DOHH2 (cell line): ENCODE measurements at regions not wholly inside any gene's neighbourhood (a gene's known extent, or its start where the extent isn't known, plus 50 kb on each side); places are given as distances from the start of the nearest gene placed in this dataset.

Experiments
- H3F3A ChIP-seq: fragments of 200-600 bp; sonication (generic), shearing (Covaris generic); 2 replicates; pipeline ENCODE4 v1.6.0; 2016; ENCODE audit warnings: antibody characterized with exemption, mild to moderate bottlenecking; ENCODE audit not compliant: control insufficient read depth, insufficient read depth
- H3K27ac ChIP-seq: fragments of 200-600 bp; sonication (generic); 2 replicates; pipeline ENCODE4 v1.5.1; 2014; ENCODE audit warnings: low read depth, mild to moderate bottlenecking, low read length, moderate library complexity
- H3K27me3 ChIP-seq: fragments of 200-600 bp; sonication (generic); 2 replicates; pipeline ENCODE4 v1.6.1; 2014; ENCODE audit warnings: mild to moderate bottlenecking, low read length, mixed read lengths; ENCODE audit not compliant: control insufficient read depth
- H3K36me3 ChIP-seq: fragments of 200-600 bp; sonication (generic); 2 replicates; pipeline ENCODE4 v1.6.1; 2014; ENCODE audit warnings: mild to moderate bottlenecking, low read length, moderate library complexity, mixed read lengths; ENCODE audit not compliant: control insufficient read depth
- H3K4me1 ChIP-seq: fragments of 200-600 bp; sonication (generic); 2 replicates; pipeline ENCODE4 v1.6.1; 2014; ENCODE audit warnings: mild to moderate bottlenecking, low read length, mixed read lengths; ENCODE audit not compliant: control insufficient read depth
- H3K4me2 ChIP-seq: fragments of 200-600 bp; sonication (generic); 2 replicates; pipeline ENCODE4 v1.6.0; 2014; ENCODE audit warnings: mild to moderate bottlenecking, low read length, moderate library complexity
- H3K4me3 ChIP-seq: fragments of 200-600 bp; sonication (generic); 2 replicates; pipeline ENCODE4 v1.5.1; 2014; ENCODE audit warnings: mild to moderate bottlenecking, low read length, mixed read lengths
- H3K79me2 ChIP-seq: fragments of 200-600 bp; sonication (generic); 2 replicates; pipeline ENCODE4 v1.6.1; 2014; ENCODE audit warnings: mild to moderate bottlenecking, low read length, mixed read lengths; ENCODE audit not compliant: control insufficient read depth
- H3K9me2 ChIP-seq: fragments of 200-600 bp; sonication (generic); replicated peaks from 2 replicates; pipeline ENCODE4 v1.6.1; 2014; ENCODE audit warnings: mild to moderate bottlenecking, low read length, mixed read lengths; ENCODE audit not compliant: control insufficient read depth
- H3K9me3 ChIP-seq: fragments of 200-600 bp; sonication (generic); 2 replicates; pipeline ENCODE4 v1.6.1; 2014; ENCODE audit warnings: antibody characterized with exemption, low read length, mixed read lengths; ENCODE audit not compliant: control insufficient read depth, insufficient read depth
- H4K20me1 ChIP-seq: fragments of 200-600 bp; sonication (generic); 2 replicates; pipeline ENCODE4 v1.6.0; 2014; ENCODE audit warnings: low read depth, mild to moderate bottlenecking, antibody characterized with exemption, low read length, moderate library complexity; ENCODE audit not compliant: control insufficient read depth, insufficient read depth
- EZH2phosphoT487 ChIP-seq: fragments of 200-600 bp; sonication (generic); IDR thresholded peaks from 2 replicates; pipeline ENCODE4 v1.6.1; 2017; ENCODE audit warnings: borderline replicate concordance, mild to moderate bottlenecking, antibody characterized with exemption, low read length, moderate library complexity, mixed read lengths
- TF ChIP-seq, protein P1 (sequence below): fragments of 200-600 bp; sonication (generic); IDR thresholded peaks from one replicate; pipeline ENCODE4 v1.5.1; 2014; ENCODE audit warnings: antibody characterized with exemption, mild to moderate bottlenecking, low read depth, low read length; ENCODE audit not compliant: poor library complexity, severe bottlenecking

DNA sequence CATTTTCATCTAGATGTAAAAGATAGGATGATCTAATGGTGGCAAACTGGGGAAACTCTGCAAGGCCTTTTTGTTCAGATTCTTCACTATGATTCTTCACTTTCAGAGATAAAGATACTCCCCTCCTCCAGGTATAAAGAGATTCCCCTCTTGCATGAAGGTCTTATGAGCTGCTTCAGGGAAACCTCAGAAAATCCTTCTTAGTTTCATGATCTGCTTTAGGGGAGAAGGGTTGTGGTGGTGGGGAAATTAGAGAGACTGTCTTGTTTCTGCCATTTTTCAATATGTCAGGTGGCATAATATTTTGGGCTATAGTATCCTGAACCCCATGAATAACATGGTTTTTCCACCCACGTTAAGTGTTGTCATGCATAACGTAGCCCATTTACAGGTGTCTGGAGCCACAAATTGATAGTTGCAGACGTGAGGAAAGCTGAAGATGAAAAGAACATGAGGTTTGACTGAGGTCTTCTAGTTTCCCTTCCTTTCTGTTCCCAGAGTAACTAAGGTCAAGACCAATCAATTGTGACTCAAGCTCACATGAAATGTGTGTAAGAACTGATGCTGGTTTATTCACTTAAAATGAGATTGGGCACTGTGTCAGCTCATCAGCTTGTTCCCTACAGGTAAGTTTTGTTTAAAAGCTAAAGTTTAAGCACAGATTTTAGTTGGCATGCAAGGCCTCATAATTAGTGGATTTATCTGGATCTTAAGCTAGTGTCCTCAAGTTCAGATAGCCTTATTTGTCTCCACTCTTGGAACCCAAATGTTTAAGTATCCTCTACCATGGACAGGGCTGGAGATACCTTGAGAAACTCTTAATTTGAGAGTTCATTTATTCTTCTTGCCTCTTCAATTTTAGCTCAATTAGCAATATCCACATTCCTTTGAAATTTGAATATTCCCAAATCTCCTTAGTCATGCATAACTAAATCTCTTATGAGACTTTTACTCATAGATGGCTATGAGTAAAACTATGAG, 304.5 kb upstream of the FANCL start:
- TF ChIP-seq EZH2phosphoT487, result no peak
- TF ChIP-seq, protein P1, sequence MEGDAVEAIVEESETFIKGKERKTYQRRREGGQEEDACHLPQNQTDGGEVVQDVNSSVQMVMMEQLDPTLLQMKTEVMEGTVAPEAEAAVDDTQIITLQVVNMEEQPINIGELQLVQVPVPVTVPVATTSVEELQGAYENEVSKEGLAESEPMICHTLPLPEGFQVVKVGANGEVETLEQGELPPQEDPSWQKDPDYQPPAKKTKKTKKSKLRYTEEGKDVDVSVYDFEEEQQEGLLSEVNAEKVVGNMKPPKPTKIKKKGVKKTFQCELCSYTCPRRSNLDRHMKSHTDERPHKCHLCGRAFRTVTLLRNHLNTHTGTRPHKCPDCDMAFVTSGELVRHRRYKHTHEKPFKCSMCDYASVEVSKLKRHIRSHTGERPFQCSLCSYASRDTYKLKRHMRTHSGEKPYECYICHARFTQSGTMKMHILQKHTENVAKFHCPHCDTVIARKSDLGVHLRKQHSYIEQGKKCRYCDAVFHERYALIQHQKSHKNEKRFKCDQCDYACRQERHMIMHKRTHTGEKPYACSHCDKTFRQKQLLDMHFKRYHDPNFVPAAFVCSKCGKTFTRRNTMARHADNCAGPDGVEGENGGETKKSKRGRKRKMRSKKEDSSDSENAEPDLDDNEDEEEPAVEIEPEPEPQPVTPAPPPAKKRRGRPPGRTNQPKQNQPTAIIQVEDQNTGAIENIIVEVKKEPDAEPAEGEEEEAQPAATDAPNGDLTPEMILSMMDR, result no peak

DNA sequence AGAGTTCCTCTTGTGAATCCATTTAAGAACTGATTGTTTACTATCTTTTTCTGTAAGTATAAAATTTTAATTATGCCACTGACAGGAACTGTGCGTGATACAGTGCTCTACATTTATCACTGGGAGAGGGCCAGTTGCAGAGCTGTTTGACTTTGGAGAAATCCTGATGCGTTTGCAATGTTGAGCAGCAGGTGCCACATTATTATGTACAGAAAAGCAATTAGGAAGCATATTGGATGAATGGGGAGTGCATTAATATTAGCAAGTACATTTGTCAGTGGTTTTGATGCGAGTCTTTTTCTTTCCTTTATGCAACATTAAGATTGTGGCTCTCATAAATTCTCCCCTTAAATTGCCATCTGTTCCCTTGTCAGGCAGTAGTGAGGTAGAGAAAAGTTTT, 302.3 kb upstream of the FANCL start:
- H3K4me2 ChIP-seq, result no peak overlapping the region
- no peaks in the 10 kb centered on the region for H3K36me3 ChIP-seq
- H3K79me2 ChIP-seq, result no peaks in the 10 kb centered on the region
- H3K4me1 ChIP-seq, result no peaks in the 10 kb centered on the region
- no peaks in the 10 kb centered on the region for H3K9me2 ChIP-seq
- TF ChIP-seq, protein P1, result no peak
- no peak for TF ChIP-seq EZH2phosphoT487
- 0 out of 2 replicates have a peak, but pooled peaks cover 3% of the 10 kb centered on the region for H3K27me3 ChIP-seq
- no peaks in the 10 kb centered on the region for H3K9me3 ChIP-seq
- H4K20me1 ChIP-seq, result no peaks in the 10 kb centered on the region
- no peak overlapping the region for H3K27ac ChIP-seq
- H3F3A ChIP-seq, result no peaks in the 10 kb centered on the region
- no peak overlapping the region for H3K4me3 ChIP-seq

More for the DNA sequence above, 304.5 kb upstream of the FANCL start:
- Histone ChIP-seq H3K4me3 (no peak overlapping the region), H3K27ac (no peak overlapping the region), H3K79me2 (no peaks in the 10 kb centered on the region), H3K4me1 (no peaks in the 10 kb centered on the region), H3F3A (no peaks in the 10 kb centered on the region), H3K36me3 (no peaks in the 10 kb centered on the region), H3K27me3 (no peaks in the 10 kb centered on the region), H3K9me2 (no peaks in the 10 kb centered on the region), H3K4me2 (no peak overlapping the region), H3K9me3 (no peaks in the 10 kb centered on the region), H4K20me1 (no peaks in the 10 kb centered on the region)

DNA sequence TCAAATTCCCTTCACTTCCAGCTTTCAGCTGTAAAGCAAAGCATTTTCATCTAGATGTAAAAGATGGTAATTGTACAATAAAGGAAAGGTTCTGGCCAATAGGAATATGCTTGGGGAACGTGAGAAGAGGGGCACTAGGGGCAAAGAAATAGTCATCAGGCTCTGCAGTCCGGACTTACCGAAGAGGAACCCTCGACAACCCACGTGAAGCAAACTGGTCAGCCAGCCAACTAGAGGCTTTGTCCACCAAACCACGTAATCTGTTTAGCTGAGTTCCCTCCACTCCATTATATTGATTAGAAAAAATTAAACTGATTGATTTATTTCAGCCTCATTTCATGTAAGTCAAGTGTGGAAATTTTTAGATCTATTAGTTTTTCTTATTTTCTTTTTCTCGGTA, 300.4 kb upstream of the FANCL start:
- H4K20me1 ChIP-seq, result no peaks in the 10 kb centered on the region
- H3K36me3 ChIP-seq, result no peaks in the 10 kb centered on the region
- no peak overlapping the region for H3K27ac ChIP-seq
- H3F3A ChIP-seq, result no peaks in the 10 kb centered on the region
- 0 out of 2 replicates have a peak, but pooled peaks cover 3% of the 10 kb centered on the region for H3K27me3 ChIP-seq
- no peak overlapping the region for H3K4me2 ChIP-seq
- no peak overlapping the region for H3K4me3 ChIP-seq
- no peaks in the 10 kb centered on the region for H3K9me3 ChIP-seq
- H3K9me2 ChIP-seq, result no peaks in the 10 kb centered on the region
- H3K4me1 ChIP-seq, result no peaks in the 10 kb centered on the region
- H3K79me2 ChIP-seq, result no peaks in the 10 kb centered on the region
- TF ChIP-seq EZH2phosphoT487, result no peak
- TF ChIP-seq, protein P1, result no peak
